ENCODE measurements at regions not wholly inside any gene's neighbourhood (a gene's known extent, or its start where the extent isn't known, plus 50 kb on each side); places are given as distances from the start of the nearest gene placed in this dataset.

DNA sequence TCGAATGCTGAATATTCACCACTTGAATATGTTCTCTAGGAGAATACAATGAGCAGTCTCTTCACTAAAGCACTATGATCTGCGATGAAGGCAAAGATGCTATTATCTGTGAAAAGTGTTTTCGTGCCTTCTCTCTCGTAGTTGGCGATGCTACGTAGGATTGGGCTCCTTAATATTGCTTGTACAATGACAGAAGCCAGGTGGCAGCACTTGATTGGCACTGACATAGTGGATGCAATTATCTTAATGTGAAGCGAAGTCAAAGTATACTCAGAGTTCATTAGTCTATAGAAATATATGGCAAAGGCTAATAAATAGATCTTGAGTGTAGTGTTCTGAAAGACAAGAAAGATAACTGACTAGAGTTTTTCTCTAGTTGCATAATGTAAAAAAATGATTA is 1135.7 kb upstream of the AGA start:
- DNase-seq (ENCODE audit: low read depth), result no peak
- TF ChIP-seq CTCF (IDR thresholded peaks at IDR 0.05; ENCODE audit: insufficient read depth, low read depth, low read length), result no peak
- H3K4me3 ChIP-seq (ENCODE audit: low read depth, low read length), result no peak overlapping the region

DNA sequence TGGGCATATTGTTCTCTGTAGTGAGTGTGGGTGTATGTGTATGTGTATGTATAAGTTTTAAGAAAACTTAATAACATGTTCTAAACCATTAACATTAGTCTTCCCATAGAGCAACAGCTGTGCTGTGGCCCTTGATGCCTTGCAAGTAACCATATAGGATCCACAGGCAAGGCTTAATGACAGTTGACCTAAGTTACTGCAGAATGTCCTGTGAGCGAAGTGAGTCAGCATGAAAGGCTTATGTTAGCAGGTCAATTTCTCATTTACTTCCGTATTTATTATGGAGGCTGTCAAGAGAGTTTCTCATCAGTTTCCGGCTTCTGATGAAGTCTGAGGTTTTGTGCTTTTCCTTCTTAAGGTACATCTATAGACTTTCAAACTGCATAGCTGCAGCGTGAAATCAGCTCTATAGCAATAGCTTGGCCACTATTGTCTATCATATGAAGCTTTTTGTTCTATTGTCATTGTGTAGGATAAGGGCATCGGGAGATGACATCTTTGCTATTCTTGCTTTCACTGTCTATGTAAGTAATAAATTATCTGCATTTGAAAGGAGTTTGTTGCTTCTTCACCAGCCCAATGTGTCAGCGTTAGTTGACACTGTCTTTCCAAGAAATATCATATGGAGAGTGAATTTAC is 1153.4 kb upstream of the AGA start:
- TF ChIP-seq CTCF (IDR thresholded peaks at IDR 0.05; ENCODE audit: insufficient read depth, low read depth, low read length), result no peak
- no peak overlapping the region for H3K4me3 ChIP-seq (ENCODE audit: low read depth, low read length)
- DNase-seq (ENCODE audit: low read depth), result no peak

DNA sequence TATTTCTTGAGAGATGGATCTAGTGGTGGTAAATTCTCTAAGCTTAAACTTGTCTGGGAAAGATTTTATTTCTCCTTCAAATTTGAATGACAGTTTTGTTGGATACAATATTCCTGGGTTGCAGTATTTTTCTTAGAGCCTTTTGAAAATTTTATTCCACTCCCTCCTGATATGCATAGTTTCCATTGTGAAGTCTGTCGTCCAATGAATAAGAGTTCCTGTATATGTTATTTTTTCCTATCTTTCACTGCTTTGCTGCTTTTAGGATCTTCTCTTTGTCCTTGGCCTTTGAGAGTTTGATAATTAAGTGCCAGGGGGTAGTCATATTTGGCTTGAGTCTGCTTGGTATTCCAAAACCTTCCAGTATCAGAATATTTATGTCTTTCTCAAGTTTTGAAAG is 1156.4 kb upstream of the AGA start:
- TF ChIP-seq CTCF (IDR thresholded peaks at IDR 0.05; ENCODE audit: insufficient read depth, low read depth, low read length), result no peak
- H3K4me3 ChIP-seq (ENCODE audit: low read depth, low read length), result no peak overlapping the region
- no peak for DNase-seq (ENCODE audit: low read depth)

DNA sequence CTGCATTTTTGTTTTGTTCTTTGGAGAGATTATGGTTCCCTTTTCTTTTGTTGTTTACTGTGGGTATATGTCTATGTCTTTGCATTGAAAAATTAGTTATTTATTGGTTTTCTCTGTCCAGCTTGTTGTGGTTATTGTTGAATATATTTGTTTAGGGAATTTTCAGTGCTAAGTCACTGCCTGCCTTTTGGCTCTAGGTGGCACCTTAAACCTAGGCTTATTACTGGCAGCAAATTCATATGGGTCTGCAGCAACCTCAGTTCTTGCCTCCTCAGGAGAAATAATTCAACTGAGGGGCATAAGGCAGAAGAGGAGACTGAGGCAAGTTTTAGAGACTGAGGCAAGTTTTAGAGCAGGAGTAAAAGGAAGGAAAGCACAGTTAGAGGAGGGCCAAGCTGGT is 1157.3 kb upstream of the AGA start:
- DNase-seq (ENCODE audit: low read depth), result no peak
- no peak for TF ChIP-seq CTCF (IDR thresholded peaks at IDR 0.05; ENCODE audit: insufficient read depth, low read depth, low read length)
- no peak overlapping the region for H3K4me3 ChIP-seq (ENCODE audit: low read depth, low read length)

DNA sequence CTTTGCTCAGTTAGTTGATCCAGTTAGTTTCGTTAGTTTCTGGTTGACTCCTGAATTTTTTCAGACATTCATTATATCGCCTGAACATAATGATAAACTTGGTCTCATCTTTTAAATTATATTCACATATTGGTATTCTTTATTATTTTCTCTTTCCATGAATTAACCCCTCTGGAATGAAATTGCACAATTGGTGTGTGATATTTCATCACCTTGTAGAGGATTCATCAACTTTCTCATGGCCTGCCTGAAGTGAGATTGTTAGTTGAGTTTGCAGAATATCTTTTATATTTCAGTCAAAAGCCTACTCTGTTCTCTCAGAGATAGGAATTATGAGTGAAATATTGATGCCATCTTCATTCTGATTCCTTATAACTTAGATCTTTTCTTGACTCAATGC is 1160.6 kb upstream of the AGA start:
- DNase-seq (ENCODE audit: low read depth), result no peak
- no peak for TF ChIP-seq CTCF (IDR thresholded peaks at IDR 0.05; ENCODE audit: insufficient read depth, low read depth, low read length)
- no peak overlapping the region for H3K4me3 ChIP-seq (ENCODE audit: low read depth, low read length)

GRCh38 chr4:178611062-178611461 is 1168.8 kb upstream of the AGA start:
- no peak overlapping the region for H3K4me3 ChIP-seq (ENCODE audit: low read depth, low read length)
- no peak for TF ChIP-seq CTCF (IDR thresholded peaks at IDR 0.05; ENCODE audit: insufficient read depth, low read depth, low read length)
- no peak for DNase-seq (ENCODE audit: low read depth)

GRCh38 chr4:178612733-178613132 is 1170.5 kb upstream of the AGA start:
- DNase-seq (ENCODE audit: low read depth), result no peak
- TF ChIP-seq CTCF (IDR thresholded peaks at IDR 0.05; ENCODE audit: insufficient read depth, low read depth, low read length), result no peak
- no peak overlapping the region for H3K4me3 ChIP-seq (ENCODE audit: low read depth, low read length)
